Thyroid gland (tissue), 4 donors: ENCODE measurements at regions not wholly inside any gene's neighbourhood (a gene's known extent, or its start where the extent isn't known, plus 50 kb on each side); places are given as distances from the start of the nearest gene placed in this dataset.

Source experiments
- DNase-seq, 2 donors: peaks; one replicate each; pipeline ENCODE4 v3.0.0-alpha.2; 2019
- H3K27ac ChIP-seq, 3 donors: fragments of 200-600 bp; sonication (generic); 1 replicate in 2 of 3; 2 replicates in 1 of 3; pipeline ENCODE4 v1.5.1; 2016 to 2019; ENCODE audit warnings: mild to moderate bottlenecking in 1 of 3, moderate library complexity in 1 of 3
- H3K27me3 ChIP-seq: fragments of 200-600 bp; sonication (generic); one replicate; pipeline ENCODE4 v1.5.1; 2019
- H3K36me3 ChIP-seq, 2 donors: fragments of 200-600 bp; sonication (generic); one replicate each; pipeline ENCODE4 v1.5.1; 2016 to 2019
- H3K4me1 ChIP-seq, 2 donors: fragments of 200-600 bp; sonication (generic); one replicate each; pipeline ENCODE4 v1.5.1; 2017 to 2019
- H3K4me3 ChIP-seq, 3 donors: fragments of 200-600 bp; sonication (generic); replicated peaks in 1 of 3; 1 replicate in 2 of 3; 2 replicates in 1 of 3; pipeline ENCODE4 v1.5.1; 2016; ENCODE audit warnings: mild to moderate bottlenecking in 1 of 3
- H3K9me3 ChIP-seq: fragments of 200-600 bp; sonication (generic); one replicate; pipeline ENCODE4 v1.5.1; 2017
- POLR2A ChIP-seq, 2 donors: fragments of 450-650 bp; IDR thresholded peaks; one replicate each; pipeline ENCODE4 v1.6.1; 2017; ENCODE audit warnings: antibody characterized with exemption in 2 of 2, mild to moderate bottlenecking in 2 of 2, moderate library complexity in 1 of 2
- WGBS, 2 donors: methylation state at CpG; one replicate each; pipeline ENCODE4 v1.1.5; 2017; 5-methylcytosine and 5-hydroxymethylcytosine counted together
- intact Hi-C: fragments of 100-400 bp; cut with DNase I; formaldehyde crosslinking; loops from one replicate; pipeline ENCODE4 v1.15.1; 2023
- TF ChIP-seq, protein P1 (sequence below), 6 experiments: fragments of 200-600 bp in 3 of 6; fragments of 450-650 bp in 3 of 6; sonication (generic) in 3 of 6; IDR thresholded peaks; one replicate each; pipeline ENCODE4 v1.5.1; 2016 to 2019; ENCODE audit warnings: antibody characterized with exemption in 6 of 6, mild to moderate bottlenecking in 2 of 6, inconsistent platforms in 1 of 6, moderate library complexity in 1 of 6

DNA sequence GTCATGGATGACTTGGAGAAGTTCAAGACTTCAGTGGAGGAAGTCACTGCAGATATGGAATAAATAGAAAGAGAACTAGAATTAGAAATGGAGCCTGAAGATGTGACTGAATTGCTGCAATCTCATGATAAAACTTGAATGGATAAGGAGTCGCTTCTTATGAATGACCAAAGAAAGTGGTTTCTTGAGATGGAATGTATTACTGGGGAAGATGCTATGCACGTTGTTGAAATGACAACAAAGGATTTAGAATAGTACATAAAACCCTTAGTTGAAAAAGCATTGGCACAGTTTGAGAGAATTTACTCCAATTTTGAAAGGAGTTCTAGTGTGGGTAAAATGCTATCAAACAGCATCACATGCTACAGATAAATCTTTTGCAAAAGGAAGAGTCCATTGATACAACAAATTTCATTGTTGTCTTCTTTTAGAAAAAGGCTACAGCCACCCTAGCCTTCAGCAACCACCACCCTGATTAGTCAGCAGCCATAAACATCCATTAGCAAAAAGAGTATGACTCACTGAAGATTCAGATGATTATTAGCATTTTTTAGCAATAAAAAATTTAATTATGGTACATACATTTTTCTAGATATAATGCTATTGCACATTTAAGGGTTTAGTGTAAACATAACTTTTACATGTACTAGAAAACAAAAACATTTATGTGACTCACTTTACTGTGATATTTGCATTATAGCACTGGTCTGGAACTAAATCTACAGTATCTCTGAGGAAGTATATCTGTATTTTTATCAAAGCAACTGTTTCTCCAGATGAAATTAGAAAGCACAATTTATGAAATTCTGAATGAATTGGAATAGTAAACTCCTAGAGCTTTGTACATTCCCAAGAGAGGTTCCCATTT, 110.5 kb upstream of the TACR1 start:
- 76 to 82% methylated on average over 2 of the region's 2 CpGs for WGBS, 2 donors
- Histone ChIP-seq H3K9me3 (no peaks in the 10 kb centered on the region), H3K27ac (no peak overlapping the region), H3K4me1 (no peaks in the 10 kb centered on the region), H3K27me3 (no peaks in the 10 kb centered on the region), H3K4me3 (no peak overlapping the region), H3K36me3 (no peaks in the 10 kb centered on the region)
- intact Hi-C loops: no loop called here
- DNase-seq: no peak
- TF ChIP-seq POLR2A (IDR thresholded peaks at IDR 0.05): no peak
- TF ChIP-seq, protein P1, sequence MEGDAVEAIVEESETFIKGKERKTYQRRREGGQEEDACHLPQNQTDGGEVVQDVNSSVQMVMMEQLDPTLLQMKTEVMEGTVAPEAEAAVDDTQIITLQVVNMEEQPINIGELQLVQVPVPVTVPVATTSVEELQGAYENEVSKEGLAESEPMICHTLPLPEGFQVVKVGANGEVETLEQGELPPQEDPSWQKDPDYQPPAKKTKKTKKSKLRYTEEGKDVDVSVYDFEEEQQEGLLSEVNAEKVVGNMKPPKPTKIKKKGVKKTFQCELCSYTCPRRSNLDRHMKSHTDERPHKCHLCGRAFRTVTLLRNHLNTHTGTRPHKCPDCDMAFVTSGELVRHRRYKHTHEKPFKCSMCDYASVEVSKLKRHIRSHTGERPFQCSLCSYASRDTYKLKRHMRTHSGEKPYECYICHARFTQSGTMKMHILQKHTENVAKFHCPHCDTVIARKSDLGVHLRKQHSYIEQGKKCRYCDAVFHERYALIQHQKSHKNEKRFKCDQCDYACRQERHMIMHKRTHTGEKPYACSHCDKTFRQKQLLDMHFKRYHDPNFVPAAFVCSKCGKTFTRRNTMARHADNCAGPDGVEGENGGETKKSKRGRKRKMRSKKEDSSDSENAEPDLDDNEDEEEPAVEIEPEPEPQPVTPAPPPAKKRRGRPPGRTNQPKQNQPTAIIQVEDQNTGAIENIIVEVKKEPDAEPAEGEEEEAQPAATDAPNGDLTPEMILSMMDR (IDR thresholded peaks at IDR 0.05): no peak

- no peak overlapping the region for H3K27ac ChIP-seq
- intact Hi-C loops: no loop called here
- H3K4me1 ChIP-seq: no peaks in the 10 kb centered on the region
- TF ChIP-seq, protein P1 (IDR thresholded peaks at IDR 0.05): no peak
- TF ChIP-seq POLR2A (IDR thresholded peaks at IDR 0.05): no peak
- 83 to 88% methylated on average over 1 of the region's 1 CpG for WGBS, 2 donors
- DNase-seq: no peak
- no peaks in the 10 kb centered on the region for H3K36me3 ChIP-seq
- no peak overlapping the region for H3K4me3 ChIP-seq
- no peaks in the 10 kb centered on the region for H3K27me3 ChIP-seq
- no peaks in the 10 kb centered on the region for H3K9me3 ChIP-seq
These were observed 103.9 kb upstream of the TACR1 start for GRCh38 chr2:75303227-75303626.

DNA sequence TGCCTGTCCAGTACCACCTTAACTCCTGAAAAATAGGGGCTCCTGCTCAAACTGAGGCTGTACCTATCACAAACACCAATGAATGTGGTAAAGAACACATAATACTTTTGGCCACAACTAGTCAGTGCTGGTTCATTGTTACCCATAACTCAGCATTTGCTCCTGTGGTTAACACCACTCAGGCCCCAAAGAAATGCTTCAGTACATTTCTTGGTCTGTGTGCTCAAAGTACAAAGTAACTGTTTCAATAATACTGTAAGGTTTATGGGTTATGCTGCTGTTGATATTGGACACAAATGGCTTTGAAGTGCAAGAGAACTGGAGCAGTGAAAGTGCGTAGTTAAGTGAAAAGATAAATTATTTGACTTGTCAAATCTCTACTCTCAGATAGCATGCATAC, 95.0 kb upstream of the TACR1 start:
- intact Hi-C loops: no loop called here
- DNase-seq: no peak
- Histone ChIP-seq H3K36me3 (no peaks in the 10 kb centered on the region), H3K27ac (no peak overlapping the region), H3K27me3 (no peaks in the 10 kb centered on the region), H3K4me3 (no peak overlapping the region), H3K9me3 (no peaks in the 10 kb centered on the region), H3K4me1 (no peaks in the 10 kb centered on the region)
- TF ChIP-seq, protein P1 (IDR thresholded peaks at IDR 0.05): no peak
- TF ChIP-seq POLR2A (IDR thresholded peaks at IDR 0.05): no peak
- WGBS, 2 donors: 86 to 93% methylated on average over 1 of the region's 1 CpG

- no peak overlapping the region for H3K27ac ChIP-seq
- no peak overlapping the region for H3K4me3 ChIP-seq
- no peaks in the 10 kb centered on the region for H3K4me1 ChIP-seq
- no peak for DNase-seq
- TF ChIP-seq, protein P1 (IDR thresholded peaks at IDR 0.05): no peak
- no peak for TF ChIP-seq POLR2A (IDR thresholded peaks at IDR 0.05)
- no peaks in the 10 kb centered on the region for H3K9me3 ChIP-seq
- 67 to 69% methylated on average over 1 of the region's 1 CpG for WGBS, 2 donors
- H3K36me3 ChIP-seq: no peaks in the 10 kb centered on the region
- intact Hi-C loops: no loop called here
- no peaks in the 10 kb centered on the region for H3K27me3 ChIP-seq
These were observed 93.5 kb upstream of the TACR1 start for GRCh38 chr2:75292826-75293225.

- no peaks in the 10 kb centered on the region for H3K27me3 ChIP-seq
- H3K4me3 ChIP-seq: no peak overlapping the region
- DNase-seq: no peak
- intact Hi-C loops: no loop called here
- no peak overlapping the region for H3K27ac ChIP-seq
- no peaks in the 10 kb centered on the region for H3K36me3 ChIP-seq
- H3K4me1 ChIP-seq: no peaks in the 10 kb centered on the region
- TF ChIP-seq, protein P1 (IDR thresholded peaks at IDR 0.05): no peak
- no peak for TF ChIP-seq POLR2A (IDR thresholded peaks at IDR 0.05)
- H3K9me3 ChIP-seq: no peaks in the 10 kb centered on the region
- WGBS, 2 donors: 54 to 64% methylated on average over 2 of the region's 2 CpGs
These were observed 91.4 kb upstream of the TACR1 start for GRCh38 chr2:75290600-75291150.
